GM21423 (cell line): ENCODE measurements at regions not wholly inside any gene's neighbourhood (a gene's known extent, or its start where the extent isn't known, plus 50 kb on each side); places are given as distances from the start of the nearest gene placed in this dataset.
"Not testable (repeated sequence)": the region's sequence is repeated elsewhere in the genome, so short reads cannot be mapped to it uniquely, and the experiment has no call there.

Source experiments
- ATAC-seq: cut with Tn5 transposase; IDR thresholded peaks from one replicate; pipeline ENCODE4 v1.9.1; 2021; ENCODE audit warnings: mild to moderate bottlenecking, moderate library complexity; ENCODE audit not compliant: unreplicated experiment

DNA sequence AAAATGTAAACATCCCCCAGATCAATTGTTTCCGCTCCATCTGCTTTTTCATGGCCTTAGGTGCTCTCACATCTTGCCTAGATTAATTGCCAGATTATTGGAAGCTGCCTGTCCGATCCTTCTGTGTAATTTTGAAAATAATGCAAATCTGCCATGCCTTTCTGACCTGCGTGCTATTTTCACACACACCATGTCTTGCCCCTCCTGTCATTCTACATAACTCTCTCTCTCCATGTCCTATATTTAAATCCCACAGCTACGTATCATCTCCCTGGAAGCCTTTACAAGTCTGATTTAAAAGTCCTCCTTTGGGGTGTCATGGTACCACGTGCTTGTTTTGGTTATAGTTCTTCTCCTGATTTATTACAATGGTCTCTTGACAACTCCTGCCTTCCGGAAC lies 247.6 kb upstream of the ELAVL2 start:
- ATAC-seq, result no peak

DNA sequence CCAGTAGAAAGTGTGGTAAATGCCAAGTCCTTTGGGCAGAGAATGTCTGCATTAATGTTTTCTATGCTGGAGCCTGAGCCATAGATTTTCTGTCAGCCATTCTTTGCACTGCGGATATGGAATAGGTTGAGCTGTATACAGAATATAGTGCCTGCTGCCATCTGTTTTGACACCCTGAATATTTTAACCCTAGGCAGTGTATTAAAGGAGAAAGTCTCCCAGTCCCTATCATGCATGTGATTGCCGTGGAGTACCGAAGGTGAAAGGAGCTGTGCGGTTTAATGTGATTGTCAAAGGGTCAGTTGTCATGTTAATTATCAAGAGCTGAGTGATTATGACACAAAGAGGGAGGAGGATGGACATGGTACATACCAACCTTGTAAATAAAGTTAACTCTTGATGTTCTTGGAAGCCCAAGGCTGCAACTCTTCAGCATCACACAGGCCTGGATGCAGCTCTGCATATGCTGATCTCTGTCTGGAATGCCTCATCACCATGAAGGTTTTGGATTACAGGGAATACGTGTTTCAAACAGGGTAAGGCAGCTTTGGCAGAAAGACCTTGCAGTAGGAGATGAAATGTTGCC lies 247.1 kb upstream of the ELAVL2 start:
- ATAC-seq, result no peak

DNA sequence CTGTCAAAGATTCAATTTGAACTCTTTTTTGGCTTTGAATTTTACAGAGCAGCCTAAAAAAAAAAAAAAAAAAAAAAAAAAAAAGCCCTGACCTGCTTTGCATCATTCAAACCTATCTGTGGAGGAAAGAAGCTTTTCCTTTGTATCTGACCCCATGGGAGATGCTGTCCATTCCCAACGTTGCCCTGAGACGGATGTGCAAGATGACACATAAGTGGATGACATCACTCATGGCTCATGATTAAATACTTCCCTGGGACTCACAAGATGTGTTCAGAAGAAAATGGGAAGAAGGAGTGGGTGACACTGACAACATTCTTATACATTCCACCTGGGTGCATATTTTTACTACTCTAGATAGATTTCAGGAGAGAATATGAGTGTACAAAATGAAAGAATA lies 245.7 kb upstream of the ELAVL2 start:
- ATAC-seq, result no peak

DNA sequence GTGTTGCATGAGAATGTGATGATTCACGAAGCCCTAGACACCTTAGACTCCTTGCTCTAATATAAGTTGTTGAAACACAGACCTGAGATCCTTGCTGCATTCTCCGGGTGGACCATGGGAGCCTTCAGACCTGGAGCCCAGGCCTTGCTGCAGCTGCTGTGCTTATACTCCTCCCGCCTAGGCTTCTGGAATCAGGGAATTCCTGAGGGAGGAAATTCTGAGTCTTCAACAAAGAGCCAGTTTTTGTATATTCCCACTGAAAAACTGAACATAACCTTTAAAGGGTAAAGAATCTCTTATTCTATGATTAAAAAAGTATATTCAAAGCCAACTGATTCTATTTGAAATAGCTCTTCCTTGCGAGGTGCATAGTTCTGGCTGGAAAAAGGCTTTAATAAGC lies 245.1 kb upstream of the ELAVL2 start:
- ATAC-seq, result no peak

DNA sequence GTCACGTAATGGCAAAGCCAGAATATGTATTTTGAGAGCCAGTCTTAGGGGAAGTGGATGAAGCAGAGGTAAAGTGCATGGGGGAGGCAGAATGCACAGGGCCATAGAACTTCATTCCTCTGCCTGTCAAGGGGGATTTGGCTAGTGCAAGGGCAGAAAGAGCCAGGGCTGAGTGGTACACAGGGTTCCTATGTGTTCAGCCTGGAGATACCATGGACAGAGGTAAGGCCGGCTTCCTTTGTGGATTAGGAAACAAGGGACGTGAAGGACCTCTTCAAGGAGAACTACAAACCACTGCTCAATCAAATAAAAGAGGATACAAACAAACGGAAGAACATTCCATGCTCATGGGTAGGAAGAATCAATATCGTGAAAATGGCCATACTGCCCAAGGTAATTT lies 241.1 kb upstream of the ELAVL2 start:
- ATAC-seq, result not testable (repeated sequence)

DNA sequence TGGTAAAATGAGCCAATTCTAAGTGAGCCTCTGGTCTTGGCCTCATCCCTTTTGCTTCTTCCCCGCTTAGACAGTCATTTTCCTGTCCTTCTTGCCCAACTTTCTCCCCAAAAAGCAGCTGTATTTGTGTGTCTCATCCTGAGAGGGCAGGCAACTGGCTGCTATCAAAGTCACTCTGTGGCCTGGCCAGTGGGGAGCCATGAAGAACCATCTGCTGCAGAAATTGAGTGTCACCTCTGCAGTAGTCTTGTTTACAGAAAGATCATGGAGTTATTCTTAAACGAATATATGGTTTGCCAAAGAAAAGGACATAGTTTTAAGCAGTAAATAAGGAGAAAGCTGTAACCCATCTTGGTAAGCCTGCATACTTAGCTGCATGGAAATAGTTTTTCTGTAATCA lies 233.6 kb upstream of the ELAVL2 start:
- no peak for ATAC-seq

DNA sequence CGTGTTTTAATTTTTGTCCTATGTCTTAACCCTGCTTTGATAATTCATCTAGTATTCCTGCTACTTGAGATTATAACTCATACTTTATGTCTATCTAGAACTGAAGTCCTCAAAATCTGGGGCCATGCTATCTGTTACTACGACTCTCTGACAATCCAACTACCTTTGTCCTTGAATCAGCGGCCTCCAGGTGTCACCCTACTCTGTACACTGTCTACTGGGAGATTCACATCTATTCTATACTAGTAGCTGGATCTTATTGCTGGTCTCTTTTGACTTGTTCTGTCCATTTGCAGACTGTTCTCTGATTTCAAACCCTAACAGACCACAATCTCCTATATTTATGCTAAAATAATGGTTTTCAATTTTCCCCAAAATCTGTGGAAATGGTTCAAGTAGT lies 225.5 kb upstream of the ELAVL2 start:
- no peak for ATAC-seq

DNA sequence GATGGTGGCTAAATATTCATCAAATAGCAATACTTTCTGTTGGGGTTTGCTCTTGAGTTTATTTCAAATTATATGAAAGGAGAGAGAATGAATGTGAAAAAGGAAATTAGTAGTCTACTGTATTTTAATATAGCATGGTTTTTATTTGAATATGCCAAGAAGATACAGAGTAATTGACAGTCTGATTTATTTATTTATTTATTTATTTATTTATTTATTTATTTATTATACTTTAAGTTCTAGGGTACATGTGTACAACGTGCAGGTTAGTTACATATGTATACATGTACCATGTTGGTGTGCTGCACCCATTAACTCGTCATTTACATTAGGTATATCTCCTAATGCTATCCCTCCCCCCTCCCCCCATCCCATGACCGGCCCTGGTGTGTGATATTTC lies 224.2 kb upstream of the ELAVL2 start:
- ATAC-seq, result not testable (repeated sequence)

DNA sequence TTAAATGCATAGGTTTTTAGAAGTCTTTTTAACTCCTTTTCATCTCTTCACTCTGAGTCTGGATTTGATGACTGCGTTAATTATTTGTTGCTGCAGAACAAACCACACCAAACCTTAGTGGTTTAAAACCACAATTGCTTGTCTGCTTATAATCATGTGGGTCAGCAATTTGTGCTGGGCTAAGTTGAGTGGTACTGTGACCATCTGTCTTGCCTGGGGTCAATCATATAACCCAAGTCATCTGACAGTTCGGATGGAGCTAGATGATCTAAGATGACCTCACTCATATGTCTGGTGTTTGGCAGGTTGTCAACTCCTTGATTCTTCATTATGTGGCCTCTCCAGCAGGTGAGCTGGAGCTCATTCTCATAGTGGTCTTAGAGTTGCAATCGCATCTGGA lies 219.1 kb upstream of the ELAVL2 start:
- ATAC-seq, result no peak

DNA sequence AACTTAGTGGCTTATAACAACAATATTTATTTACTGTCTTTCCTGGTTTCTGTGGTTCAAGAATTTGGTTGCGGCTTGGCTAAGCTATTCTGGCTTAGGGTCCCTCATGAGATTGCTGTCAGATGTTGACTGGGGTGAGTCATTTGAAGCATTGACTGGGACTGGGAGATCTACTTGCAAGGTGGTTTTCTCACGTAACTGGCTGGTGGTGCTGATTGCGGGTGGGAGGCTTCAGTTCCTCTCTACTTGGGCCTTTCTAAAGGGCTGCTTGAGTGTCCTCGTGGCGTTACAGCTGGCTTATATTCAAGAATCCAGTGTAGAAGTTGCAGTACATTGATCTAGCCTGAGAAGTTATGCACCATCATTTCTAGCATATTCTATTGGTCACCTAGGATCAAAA lies 218.5 kb upstream of the ELAVL2 start:
- no peak for ATAC-seq

DNA sequence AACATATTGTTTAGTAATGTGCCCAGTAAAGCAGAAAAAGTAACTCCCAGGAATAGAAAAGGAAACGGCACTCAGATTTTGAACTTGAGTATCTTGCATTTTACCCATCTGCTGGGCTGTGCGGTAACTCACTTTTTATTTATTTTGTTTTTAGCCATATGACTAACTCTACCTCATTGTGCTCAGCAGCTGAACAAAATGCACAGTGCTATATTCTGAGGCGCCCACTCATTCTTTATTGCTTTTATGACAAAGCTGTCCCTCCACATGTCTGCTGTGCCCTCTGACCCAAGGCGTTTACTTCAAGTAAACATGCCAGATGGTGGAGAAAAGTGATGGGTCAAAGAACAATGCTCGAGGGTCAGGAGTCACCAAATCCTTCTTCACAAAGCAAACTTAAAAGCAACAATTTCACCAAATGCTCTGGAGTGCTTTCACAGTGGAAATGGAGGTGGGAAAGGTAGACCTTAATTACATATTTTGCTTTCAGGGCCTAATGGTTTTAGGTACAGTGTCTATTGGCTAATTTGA lies 215.2 kb upstream of the ELAVL2 start:
- no peak for ATAC-seq

DNA sequence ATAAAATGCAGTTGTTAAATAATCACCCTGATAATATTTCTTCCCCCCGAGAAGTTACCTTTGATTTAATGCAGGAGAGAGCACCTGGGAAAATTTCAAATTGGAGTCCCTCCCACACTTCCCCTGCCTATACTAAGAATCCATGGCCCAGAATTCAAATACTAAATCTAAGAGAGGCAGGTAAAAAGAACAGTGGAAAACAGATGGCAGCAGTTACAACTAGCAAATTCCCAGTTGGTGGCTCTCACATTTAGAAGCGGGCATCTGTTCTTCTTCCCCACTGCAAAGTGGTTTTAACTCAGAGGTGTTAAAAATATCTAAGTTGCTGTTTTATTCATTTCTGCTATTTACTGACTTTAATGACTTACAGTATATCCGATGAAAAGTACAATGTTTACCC lies 210.4 kb upstream of the ELAVL2 start:
- ATAC-seq, result no peak

DNA sequence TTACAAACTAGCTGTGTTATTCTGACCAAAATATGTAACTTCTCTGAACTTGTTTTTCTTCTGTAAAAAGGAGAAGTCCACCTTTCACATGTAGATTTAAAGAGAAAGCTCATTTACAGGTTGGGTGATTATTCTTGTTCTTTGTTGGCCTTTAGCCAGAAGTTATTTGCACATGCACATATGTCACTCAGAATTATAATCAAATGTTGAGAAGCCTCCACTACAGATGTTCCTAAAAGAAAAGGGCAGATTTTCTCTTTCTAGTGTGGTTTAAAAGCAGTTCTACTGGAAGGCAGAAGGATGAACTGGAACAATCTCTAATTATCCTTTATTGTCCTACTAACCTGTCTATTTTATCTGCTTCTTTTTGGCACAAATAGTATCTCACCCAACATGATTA lies 209.8 kb upstream of the ELAVL2 start:
- no peak for ATAC-seq

DNA sequence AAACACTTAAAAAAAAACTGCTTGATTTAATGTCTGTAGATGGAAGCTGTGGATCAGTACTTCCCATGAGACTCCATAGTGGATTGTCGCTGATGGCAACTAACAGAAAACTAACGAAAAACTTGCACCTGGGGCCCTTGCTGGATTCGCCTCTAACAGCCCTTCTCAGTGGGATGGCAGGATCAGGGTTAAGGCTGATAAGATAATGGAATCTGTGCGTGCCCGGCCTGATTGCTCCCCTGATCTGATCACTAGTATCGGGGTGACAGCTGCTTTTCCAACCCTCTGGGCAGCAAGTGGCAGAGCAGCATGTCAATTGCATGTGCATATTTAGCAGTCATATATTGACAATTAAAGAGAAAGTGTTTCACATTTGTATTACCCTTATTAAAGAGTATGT lies 185.8 kb upstream of the ELAVL2 start:
- ATAC-seq, result no peak

DNA sequence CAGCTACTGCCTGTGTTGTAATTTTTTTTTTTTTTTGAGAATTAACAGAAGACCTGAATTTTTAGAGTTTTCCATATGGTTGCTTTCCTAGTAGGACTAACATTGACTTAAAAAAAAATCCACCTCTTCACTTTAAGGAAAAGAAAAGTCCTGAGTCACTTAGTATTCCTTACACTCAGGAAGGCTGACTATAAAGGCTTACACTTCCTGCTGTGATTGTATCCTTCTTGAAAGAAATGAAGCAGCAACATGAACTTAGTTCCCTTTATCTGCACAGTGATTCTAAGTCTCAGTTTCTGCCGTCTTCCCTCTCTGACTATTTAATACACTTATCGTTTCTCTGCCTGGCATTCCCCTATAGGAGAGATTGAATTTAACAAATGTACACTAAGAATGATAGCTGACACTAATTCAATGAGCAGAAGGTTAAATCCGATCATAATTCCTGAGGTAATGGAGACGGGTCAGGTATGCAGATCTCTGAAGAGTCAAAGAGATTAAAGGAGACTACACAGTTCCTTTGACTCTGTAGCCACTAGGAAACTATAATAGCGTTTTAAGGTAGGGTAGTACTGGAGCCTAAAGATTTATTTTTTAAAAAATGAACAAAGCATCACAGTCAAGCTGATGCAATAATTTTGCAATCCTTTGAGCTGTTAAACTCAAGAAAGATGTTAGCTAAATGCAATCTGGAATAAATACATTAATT lies 185.1 kb upstream of the ELAVL2 start:
- no peak for ATAC-seq

DNA sequence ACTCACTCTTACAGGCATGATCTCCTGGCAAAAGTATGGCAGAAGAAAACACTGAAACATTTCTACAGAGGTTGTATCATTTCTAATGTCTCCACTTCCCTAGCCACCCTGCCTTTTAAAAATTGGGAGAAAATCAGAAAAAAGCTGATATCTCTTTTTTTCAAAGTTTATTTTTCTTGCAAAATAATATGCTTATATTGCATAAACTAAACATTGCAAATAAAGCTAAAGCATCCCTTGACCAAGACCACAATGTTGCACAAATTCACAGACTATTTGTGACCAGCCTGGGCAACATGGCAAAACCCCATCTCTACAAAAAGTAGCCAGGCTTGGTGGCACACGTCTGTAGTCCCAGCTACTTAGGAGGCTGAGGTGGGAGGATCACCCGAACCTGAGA lies 183.3 kb upstream of the ELAVL2 start:
- ATAC-seq, result no peak

DNA sequence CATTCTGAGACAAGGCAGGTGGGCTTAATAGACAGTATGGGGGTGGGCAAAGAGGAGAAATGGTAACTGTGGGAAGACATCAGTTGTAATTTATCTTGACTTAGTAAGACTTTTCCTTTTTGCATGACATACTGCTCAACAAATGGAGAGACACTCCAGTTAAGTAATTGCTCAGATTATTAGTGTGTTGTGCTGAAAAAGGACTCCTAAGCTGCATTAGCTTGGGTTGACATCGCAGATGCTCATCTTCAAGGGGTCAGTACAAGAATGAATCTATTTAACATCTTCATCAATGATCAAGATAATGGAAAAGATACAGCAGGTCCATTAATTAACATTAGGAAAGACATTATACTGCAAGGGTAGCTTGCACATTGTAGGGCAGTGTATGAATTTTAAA lies 181.1 kb upstream of the ELAVL2 start:
- no peak for ATAC-seq

DNA sequence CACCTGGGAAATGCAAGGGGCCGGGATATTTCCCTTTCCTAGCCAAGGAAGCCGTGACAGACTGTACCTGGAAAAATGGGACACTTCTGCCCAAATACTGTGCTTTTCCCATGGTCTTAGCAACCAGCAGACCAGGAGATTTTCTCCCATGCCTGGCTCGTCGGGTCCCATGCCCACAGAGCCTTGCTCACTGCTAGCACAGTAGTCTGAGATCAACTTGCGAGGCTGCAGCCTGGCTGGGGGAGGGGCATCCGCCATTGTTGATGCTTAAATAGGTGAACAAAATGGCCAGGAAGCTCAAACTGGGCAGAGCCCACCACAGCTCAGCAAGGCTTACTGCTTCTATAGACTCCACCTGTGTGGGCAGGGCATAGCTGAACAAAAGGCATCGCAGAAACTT lies 165.8 kb upstream of the ELAVL2 start:
- not testable (repeated sequence) for ATAC-seq

DNA sequence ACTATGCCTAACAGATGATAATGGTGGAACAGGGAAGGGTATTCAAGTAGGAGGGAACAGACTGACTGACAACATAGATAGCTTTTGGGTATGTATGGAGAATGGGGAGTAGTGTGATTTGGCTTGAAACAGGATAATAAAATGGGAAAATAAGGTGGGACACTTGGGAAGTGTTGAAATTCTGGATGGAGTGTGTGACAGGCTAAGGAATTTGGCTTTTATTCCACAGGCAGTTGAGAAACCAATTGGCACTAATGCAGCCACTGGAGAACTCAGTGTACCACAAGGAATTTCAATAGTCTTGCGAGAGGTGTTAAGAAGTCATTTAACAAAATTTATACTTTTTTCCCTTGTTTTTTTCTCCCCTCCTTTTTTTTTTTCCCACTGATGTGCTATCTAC lies 153.5 kb upstream of the ELAVL2 start:
- ATAC-seq, result no peak

DNA sequence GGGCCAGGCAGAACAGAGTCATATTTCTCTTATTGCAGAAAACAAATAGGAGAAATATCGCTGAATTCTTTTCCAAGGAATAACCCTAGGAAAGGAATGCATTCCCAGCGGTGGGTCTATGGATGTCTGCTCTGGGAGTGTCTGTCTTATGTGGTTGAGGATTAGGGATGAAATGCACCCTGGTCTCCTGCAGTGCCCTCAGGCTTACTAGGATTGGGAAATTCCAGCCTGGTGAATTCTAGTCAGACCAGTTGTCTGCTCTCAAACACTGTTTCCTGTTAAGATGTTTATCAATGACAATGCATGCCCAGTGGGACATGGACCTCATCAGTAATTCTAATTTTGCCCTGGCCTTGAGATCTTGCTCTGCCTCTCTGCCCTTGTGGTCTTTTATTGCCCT lies 136.1 kb upstream of the ELAVL2 start:
- no peak for ATAC-seq

DNA sequence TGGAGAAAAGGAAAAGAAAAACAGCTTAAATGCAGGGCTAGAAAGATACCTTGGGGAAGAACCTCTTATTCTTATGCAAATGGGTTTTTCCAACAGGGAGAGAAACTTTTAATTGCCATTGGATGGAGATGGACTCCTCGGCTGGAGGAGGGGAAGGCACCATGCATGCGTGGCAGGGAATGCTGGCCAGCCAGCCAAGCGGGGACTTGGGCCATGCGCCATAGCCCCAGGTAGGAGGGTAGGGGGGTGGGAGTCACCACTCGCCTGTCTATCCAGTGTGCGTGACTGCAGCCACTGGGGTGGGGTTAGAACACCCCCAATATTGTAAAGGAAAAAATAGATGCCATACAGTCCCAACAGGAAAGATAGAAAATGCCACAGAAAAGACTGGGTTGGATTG lies 119.9 kb upstream of the ELAVL2 start:
- ATAC-seq, result no peak

DNA sequence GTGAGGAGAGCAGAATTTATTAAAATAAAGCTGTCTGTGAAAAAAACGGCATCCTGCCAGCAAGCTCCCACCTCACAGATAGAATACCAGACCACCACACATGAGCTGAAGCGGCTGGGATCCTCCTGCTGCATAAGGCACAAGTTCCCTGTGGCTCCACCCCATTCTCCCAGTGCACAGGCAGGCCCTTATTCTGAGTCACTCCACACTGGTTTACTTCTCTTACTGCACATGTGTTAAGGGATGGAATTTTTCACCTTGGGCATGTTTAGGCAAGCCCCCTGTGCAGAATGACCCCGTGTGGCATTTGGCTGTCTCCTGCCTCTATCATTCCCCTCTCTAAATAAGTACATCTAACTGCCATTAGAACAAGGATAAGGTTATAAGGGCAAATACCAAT lies 115.0 kb upstream of the ELAVL2 start:
- no peak for ATAC-seq

DNA sequence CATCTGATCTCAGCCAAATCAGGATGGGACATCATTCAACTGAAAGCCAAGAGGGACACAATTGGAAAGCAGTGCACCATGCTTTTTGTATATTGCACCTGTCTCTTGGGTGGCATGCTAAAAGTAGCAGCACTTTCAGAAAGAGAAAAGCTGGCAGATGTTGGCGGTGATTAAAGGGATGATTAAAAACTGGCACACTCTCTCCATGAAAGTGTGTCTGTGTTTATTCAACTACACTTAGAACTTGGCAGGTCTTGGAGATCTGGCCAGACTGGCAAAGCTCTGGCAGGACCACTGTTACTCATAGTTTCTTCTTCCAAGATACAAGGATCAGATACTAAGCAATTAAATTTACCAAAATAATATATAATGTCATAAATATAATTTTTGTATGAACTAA lies 112.9 kb upstream of the ELAVL2 start:
- ATAC-seq, result no peak
